ENCODE measurements at regions not wholly inside any gene's neighbourhood (a gene's known extent, or its start where the extent isn't known, plus 50 kb on each side); places are given as distances from the start of the nearest gene placed in this dataset.

DNA sequence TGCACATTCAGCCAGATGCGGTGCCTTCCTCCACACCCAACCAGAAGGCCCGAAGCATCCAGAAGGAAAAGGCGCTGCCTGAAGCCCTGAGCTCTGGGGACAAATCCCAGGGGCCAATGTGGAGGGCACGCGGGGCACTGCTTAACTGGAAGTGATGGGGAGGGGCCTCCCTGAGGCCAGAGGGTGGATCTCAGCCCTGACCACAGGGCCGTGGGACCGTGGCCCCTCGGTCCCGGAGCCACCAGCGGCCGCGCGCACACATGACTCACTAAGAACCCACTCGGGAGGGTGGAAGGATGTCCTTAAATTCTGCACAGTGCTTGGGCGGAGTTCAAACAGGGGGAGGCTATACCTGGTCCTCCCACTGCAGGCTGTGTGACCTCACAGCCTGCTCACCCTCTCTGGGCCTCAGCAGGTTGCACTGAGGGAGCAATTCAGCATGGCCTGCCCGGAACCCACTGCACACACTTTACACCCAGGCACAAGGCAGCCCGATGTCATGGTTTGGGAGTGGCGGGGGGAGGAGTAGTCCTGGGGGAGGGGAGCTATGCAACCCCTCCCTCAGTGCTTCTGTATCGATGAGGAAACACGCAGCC lies 89.5 kb downstream of the RFLNA start:
- TF ChIP-seq, protein P1, sequence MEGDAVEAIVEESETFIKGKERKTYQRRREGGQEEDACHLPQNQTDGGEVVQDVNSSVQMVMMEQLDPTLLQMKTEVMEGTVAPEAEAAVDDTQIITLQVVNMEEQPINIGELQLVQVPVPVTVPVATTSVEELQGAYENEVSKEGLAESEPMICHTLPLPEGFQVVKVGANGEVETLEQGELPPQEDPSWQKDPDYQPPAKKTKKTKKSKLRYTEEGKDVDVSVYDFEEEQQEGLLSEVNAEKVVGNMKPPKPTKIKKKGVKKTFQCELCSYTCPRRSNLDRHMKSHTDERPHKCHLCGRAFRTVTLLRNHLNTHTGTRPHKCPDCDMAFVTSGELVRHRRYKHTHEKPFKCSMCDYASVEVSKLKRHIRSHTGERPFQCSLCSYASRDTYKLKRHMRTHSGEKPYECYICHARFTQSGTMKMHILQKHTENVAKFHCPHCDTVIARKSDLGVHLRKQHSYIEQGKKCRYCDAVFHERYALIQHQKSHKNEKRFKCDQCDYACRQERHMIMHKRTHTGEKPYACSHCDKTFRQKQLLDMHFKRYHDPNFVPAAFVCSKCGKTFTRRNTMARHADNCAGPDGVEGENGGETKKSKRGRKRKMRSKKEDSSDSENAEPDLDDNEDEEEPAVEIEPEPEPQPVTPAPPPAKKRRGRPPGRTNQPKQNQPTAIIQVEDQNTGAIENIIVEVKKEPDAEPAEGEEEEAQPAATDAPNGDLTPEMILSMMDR (IDR thresholded peaks at IDR 0.05; ENCODE audit: insufficient read depth, low read length, poor library complexity, severe bottlenecking) = no peak
- no peak for TF ChIP-seq EZH2phosphoT487 (conservative IDR thresholded peaks at IDR 0.05; ENCODE audit: low read length)

Data from SU-DHL-6 (cell line).